ENCODE measurements at regions not wholly inside any gene's neighbourhood (a gene's known extent, or its start where the extent isn't known, plus 50 kb on each side); places are given as distances from the start of the nearest gene placed in this dataset.

- POLR2A ChIA-PET = no interaction called here
- H3K9me3 ChIP-seq (ENCODE audit: control insufficient read depth, insufficient read depth, low read depth, low read length) = no peaks in the 10 kb centered on the region
- CTCF ChIA-PET = interaction anchor here (1.1 kb wide), 1 partner anchor 9 kb away, joined by 5 read pairs; no protein-coding TSS in a partner anchor
Measured at GRCh38 chrX:39596437-39596836, 501.3 kb downstream of the BCOR start.

GRCh38 chrX:39599339-39599738 lies 498.4 kb downstream of the BCOR start:
- ChIA-PET POLR2A (no interaction called here), CTCF (no interaction called here)
- Histone ChIP-seq H3K9me3 (ENCODE audit: control insufficient read depth, insufficient read depth, low read depth, low read length) (no peaks in the 10 kb centered on the region), H3K27ac (ENCODE audit: extremely low read depth, low read depth, low read length) (no peak overlapping the region), H3K4me1 (ENCODE audit: control insufficient read depth, insufficient read depth, low read length) (no peaks in the 10 kb centered on the region), H3K4me3 (ENCODE audit: low read depth, low read length) (no peak overlapping the region), H3K36me3 (ENCODE audit: control insufficient read depth in 2 of 2, insufficient read depth in 1 of 2, low read length in 2 of 2) (no peaks in the 10 kb centered on the region)
- TF ChIP-seq ZNF404 (tag by site-specific recombination; IDR thresholded peaks at IDR 0.05) (no peak), ZNF544 (tag by site-specific recombination; IDR thresholded peaks at IDR 0.05) (no peak), ZBTB11 (tag by site-specific recombination; conservative IDR thresholded peaks at IDR 0.05; ENCODE audit: low read depth) (no peak), ZNF211 (tag by site-specific recombination; IDR thresholded peaks at IDR 0.05; ENCODE audit: low read depth) (no peak), ZNF24 (tag by site-specific recombination; IDR thresholded peaks at IDR 0.05) (no peak), ZBTB6 (tag by site-specific recombination; IDR thresholded peaks at IDR 0.05) (no peak), ZXDB (tag by site-specific recombination; IDR thresholded peaks at IDR 0.05) (no peak), ZNF596 (tag by site-specific recombination; IDR thresholded peaks at IDR 0.05) (no peak), REPIN1 (tag by site-specific recombination; IDR thresholded peaks at IDR 0.05; ENCODE audit: low read depth) (no peak), ZNF174 (tag by site-specific recombination; IDR thresholded peaks at IDR 0.05) (no peak), MYNN (tag by site-specific recombination; IDR thresholded peaks at IDR 0.05; ENCODE audit: borderline replicate concordance) (no peak), ZNF510 (tag by site-specific recombination; IDR thresholded peaks at IDR 0.05; ENCODE audit: insufficient replicate concordance) (no peak), ZFP37 (tag by site-specific recombination; IDR thresholded peaks at IDR 0.05) (no peak), ZNF169 (tag by site-specific recombination; IDR thresholded peaks at IDR 0.05) (no peak)

More at GRCh38 chrX:39596437-39596836, 501.3 kb downstream of the BCOR start:
- Histone ChIP-seq H3K27ac (ENCODE audit: extremely low read depth, low read depth, low read length) (no peak overlapping the region), H3K4me1 (ENCODE audit: control insufficient read depth, insufficient read depth, low read length) (no peaks in the 10 kb centered on the region), H3K36me3 (ENCODE audit: control insufficient read depth in 2 of 2, insufficient read depth in 1 of 2, low read length in 2 of 2) (no peaks in the 10 kb centered on the region), H3K4me3 (ENCODE audit: low read depth, low read length) (no peak overlapping the region)
- TF ChIP-seq ZSCAN30 (tag by site-specific recombination; IDR thresholded peaks at IDR 0.05) = no peak
- no peak for TF ChIP-seq ZNF621 (tag by site-specific recombination; IDR thresholded peaks at IDR 0.05)
- no peak for TF ChIP-seq ZNF600 (tag by site-specific recombination; IDR thresholded peaks at IDR 0.05)
- TF ChIP-seq YY1 (tag by site-specific recombination; IDR thresholded peaks at IDR 0.05) = no peak
- TF ChIP-seq ZNF157 (tag by site-specific recombination; IDR thresholded peaks at IDR 0.05) = no peak
- TF ChIP-seq ZNF133 (tag by site-specific recombination; IDR thresholded peaks at IDR 0.05) = no peak
- TF ChIP-seq TSHZ1 (tag by site-specific recombination; IDR thresholded peaks at IDR 0.05; ENCODE audit: borderline replicate concordance) = no peak
- no peak for TF ChIP-seq ZNF184 (tag by site-specific recombination; IDR thresholded peaks at IDR 0.05)

Data from HEK293 (cell line).